ENCODE measurements at regions not wholly inside any gene's neighbourhood (a gene's known extent, or its start where the extent isn't known, plus 50 kb on each side); places are given as distances from the start of the nearest gene placed in this dataset.

GRCh38 chr21:27190601-27191000 lies 223.7 kb upstream of the ADAMTS5 start:
- DNase-seq: no peak

DNA sequence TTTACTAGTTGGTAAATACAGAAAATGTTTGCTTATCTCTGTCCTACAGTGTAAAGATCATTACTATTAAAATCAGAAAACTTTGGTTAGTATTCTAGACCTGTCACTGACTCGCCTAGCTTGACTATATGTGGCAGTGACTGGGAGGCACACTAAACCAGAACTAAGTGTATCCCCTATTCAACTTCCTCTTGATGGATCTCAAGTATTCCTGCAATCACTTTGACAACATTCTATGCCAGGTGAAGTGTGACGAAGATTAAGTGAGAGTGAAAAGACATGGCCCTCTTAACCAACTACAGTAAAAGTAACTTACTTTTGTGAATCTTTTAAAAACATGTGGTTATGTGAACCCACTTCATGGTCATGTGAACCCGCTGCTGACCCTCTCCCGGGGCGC lies 223.0 kb upstream of the ADAMTS5 start:
- no peak for DNase-seq

DNA sequence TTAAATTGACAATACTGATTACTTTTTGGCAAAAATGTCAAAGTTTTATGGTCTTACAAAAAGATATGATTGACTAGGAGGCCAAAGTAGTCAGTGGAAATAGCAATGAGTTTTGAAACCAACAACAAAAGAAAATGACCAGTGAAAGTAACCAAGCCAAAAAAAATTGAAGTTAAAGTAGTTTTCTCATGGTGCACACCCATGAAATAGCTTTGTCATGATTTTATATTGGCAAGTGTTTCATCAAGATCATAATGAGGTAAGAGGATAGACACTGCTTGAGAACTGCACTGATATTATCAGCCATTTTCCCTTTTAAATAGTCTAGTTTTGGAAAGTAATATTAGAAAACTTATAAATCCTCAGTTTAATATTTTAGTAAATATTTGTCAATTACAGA lies 206.2 kb upstream of the ADAMTS5 start:
- no peak for DNase-seq

DNA sequence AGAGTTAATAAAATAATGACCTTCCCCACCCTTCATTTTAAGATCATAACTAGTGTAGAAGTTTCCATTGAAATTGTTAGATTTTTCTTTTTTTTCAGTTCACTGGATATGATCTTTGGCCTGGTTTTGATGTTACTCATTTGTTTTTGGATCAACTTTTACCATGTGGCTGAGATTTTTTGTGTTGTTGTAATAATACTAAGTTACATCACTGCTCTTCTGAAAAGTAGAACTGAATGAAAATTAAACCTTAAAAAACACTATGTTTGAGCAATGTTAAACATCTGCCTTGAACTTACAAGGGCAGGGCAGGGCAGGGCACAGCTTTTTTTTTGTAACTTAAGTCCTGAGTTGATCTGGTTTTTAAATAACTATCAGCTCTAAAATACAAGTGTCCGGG lies 204.8 kb upstream of the ADAMTS5 start:
- DNase-seq: no peak

- DNase-seq: no peak
Measured at GRCh38 chr21:27168084-27168483, 201.2 kb upstream of the ADAMTS5 start.

- DNase-seq: no peak
Measured at GRCh38 chr21:27164208-27165177, 197.6 kb upstream of the ADAMTS5 start.

- no peak for DNase-seq
Measured at GRCh38 chr21:27158967-27159366, 192.1 kb upstream of the ADAMTS5 start.

DNA sequence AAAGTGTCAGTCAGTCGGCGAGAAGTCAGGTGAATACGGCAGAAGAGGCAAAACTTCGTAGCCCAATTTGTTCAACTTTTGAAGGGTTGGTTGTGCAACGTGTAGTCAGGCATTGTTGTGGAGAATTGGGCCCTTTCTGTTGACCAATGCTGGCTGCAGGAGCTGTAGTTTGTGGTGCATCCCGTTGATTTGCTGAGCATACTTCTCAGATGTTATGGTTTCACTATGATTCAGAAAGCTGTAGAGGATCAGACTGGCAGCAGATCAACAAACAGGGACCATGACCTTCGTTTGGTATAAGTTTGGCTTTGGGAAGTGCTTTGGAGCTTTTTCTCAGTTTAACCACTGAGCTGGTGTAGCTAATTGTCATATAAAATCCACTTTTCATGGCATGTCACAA lies 190.2 kb upstream of the ADAMTS5 start:
- DNase-seq: no peak

- DNase-seq: no peak
Measured at GRCh38 chr21:27156666-27157065, 189.8 kb upstream of the ADAMTS5 start.

DNA sequence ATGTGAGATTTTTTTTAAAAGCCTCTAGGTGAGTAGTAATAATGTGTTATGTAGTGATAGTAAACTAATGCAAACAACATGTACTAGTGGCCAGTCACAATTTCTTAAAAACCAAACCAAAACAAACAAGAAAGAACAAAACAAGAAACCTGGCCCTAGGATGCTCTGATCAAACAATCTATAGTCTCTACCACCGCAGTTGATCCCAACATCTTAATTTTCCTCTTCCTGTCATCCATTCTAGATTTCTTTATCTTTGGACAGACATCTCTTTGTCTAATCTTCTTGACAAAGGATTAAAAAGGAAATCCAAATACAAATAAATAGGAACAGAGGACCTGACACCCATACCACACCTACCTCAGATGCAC lies 188.2 kb upstream of the ADAMTS5 start:
- DNase-seq: no peak

GRCh38 chr21:27154451-27155129 lies 187.7 kb upstream of the ADAMTS5 start:
- DNase-seq: no peak

GRCh38 chr21:27152996-27153395 lies 186.1 kb upstream of the ADAMTS5 start:
- no peak for DNase-seq

DNA sequence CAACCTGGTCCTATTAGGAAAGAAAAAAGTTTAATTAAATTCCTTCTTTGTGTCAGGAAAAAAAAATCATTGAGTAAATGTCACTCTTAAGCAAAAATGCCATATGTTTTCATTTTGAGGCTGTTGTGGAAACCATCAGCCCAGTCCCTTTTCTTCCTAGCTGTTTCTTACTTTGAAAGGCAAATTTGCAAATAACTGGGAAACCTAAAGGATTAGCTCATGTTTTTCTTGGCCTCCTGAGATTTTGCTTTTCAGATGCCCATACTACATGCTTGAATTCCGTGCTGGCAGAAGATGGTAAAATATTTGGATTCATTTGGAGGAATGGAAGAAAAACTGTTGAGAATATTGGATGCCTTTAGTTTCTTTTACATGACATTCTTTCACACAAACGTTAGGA lies 182.1 kb upstream of the ADAMTS5 start:
- DNase-seq: no peak

GRCh38 chr21:27146268-27146667 lies 179.4 kb upstream of the ADAMTS5 start:
- no peak for DNase-seq

DNA sequence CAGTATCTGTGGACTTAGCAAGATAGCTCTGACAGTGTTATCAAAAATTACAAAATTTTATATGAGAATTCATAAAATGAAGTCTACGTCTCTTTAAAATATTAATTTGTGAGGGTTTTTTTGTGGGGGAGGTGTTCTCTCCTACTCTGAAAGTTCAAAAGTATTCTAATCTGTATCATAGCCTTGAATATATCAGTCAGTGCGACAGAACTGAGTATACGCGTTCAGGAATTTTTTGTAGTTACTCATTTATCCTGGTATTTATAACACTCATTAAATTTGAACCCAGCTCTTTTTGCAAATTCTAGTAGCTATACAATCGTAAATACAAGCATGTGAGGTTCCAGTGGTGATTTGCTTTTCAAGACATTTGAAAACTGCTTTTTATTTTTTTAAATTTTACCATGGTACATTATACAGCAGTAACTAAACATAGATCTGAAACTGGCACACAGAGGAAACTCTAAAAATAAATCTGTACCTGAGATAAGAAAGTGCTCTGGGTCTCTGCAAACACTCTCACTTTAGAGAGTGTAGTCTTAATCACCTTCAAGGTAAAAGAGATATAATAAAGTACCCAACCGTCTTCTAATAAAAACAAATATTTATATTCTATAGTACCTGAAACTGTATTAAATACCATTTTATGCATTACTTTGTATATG lies 178.4 kb upstream of the ADAMTS5 start:
- no peak for DNase-seq

GRCh38 chr21:27143476-27143875 lies 176.6 kb upstream of the ADAMTS5 start:
- no peak for DNase-seq

GRCh38 chr21:27139526-27139925 lies 172.6 kb upstream of the ADAMTS5 start:
- DNase-seq: no peak

DNA sequence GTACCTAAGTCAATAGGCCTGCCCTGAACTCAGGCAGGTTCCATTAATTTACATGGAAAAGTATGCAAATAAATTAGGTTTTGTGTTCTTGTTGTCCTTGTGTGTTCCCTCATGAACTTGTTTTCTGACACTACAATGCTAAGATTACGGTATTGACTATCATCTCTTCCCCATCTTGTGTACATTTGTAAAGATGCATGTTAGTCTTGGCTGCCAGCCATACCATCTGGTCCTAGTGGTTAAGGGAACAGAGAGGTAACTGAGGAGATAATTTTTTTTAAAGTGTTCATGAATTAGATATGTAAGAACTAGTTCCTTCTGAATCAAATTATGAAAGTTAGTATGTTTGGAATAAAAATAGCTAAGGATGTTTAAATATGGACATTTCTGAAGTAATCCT lies 167.6 kb upstream of the ADAMTS5 start:
- DNase-seq: no peak

- no peak for DNase-seq
Measured at GRCh38 chr21:27132266-27132665, 165.4 kb upstream of the ADAMTS5 start.

GRCh38 chr21:27130154-27130553 lies 163.3 kb upstream of the ADAMTS5 start:
- DNase-seq: no peak

- no peak for DNase-seq
Measured at GRCh38 chr21:27129694-27130093, 162.8 kb upstream of the ADAMTS5 start.

GRCh38 chr21:27129215-27129614 lies 162.3 kb upstream of the ADAMTS5 start:
- DNase-seq: no peak

DNA sequence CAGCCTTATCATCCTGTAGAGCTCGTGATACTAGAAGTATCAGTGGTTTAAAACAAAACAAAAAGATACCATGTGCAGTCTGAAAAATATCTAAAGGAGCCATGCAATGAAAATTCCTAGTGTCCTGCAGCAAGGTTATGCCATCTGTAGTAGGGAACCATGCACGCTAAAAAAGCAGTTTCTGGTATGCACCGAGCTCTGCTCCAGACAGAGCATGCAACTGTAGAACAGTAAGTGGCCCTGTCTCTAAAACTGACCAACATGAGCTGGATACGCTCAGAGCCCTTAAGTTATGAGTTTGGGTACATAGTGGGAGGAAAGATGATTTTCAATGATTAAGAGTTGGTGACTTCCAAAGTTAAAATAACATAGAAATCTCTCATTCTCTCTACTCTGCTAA lies 159.3 kb upstream of the ADAMTS5 start:
- no peak for DNase-seq

- no peak for DNase-seq
Measured at GRCh38 chr21:27122686-27123085, 155.8 kb upstream of the ADAMTS5 start.

Measured in activated CD4-positive, alpha-beta T cell treated with anti-CD3 and anti-CD28 coated beads, Interleukin-10, Interleukin-2, amounts not matched to agents 100 ng/mL and 50 ng/mL, durations not matched to agents 16 hours and 8 hours (primary cell).